H9 (cell line): ENCODE measurements at regions not wholly inside any gene's neighbourhood (a gene's known extent, or its start where the extent isn't known, plus 50 kb on each side); places are given as distances from the start of the nearest gene placed in this dataset.

Experiments used
- DNase-seq: peaks from one replicate; pipeline ENCODE4 v3.0.0-alpha.2; 2017
- H2AFZ ChIP-seq: one replicate; pipeline ENCODE4 v1.6.1; 2013; ENCODE audit warnings: mild to moderate bottlenecking, low read length, control low read depth, moderate library complexity
- H2AK5ac ChIP-seq: 2 replicates; pipeline ENCODE4 v1.6.1; 2013; ENCODE audit warnings: low read length, control low read depth, mixed read lengths; ENCODE audit not compliant: insufficient read length
- H2BK120ac ChIP-seq: one replicate; pipeline ENCODE4 v1.6.1; 2013; ENCODE audit warnings: low read depth, mild to moderate bottlenecking, low read length, control low read depth, inconsistent platforms; ENCODE audit not compliant: poor library complexity, severe bottlenecking
- H2BK12ac ChIP-seq: 2 replicates; pipeline ENCODE4 v1.6.1; 2013; ENCODE audit warnings: low read length, control low read depth, mixed read lengths, low read depth; ENCODE audit not compliant: insufficient read length
- H2BK15ac ChIP-seq: 2 replicates; pipeline ENCODE4 v1.6.1; 2013; ENCODE audit warnings: low read depth, low read length, control low read depth
- H2BK20ac ChIP-seq: one replicate; pipeline ENCODE4 v1.6.1; 2013; ENCODE audit warnings: low read depth, mild to moderate bottlenecking, low read length, control low read depth, inconsistent platforms; ENCODE audit not compliant: poor library complexity, severe bottlenecking
- H2BK5ac ChIP-seq: 2 replicates; pipeline ENCODE4 v1.6.1; 2013; ENCODE audit warnings: low read length, control low read depth, mixed read lengths; ENCODE audit not compliant: insufficient read length
- H3K14ac ChIP-seq: 2 replicates; pipeline ENCODE4 v1.6.1; 2013; ENCODE audit warnings: low read length, control low read depth; ENCODE audit not compliant: insufficient read depth
- H3K18ac ChIP-seq: 2 replicates; pipeline ENCODE4 v1.6.1; 2013; ENCODE audit warnings: low read depth, mild to moderate bottlenecking, mixed read lengths, low read length, control low read depth; ENCODE audit not compliant: insufficient read length
- H3K23ac ChIP-seq: 2 replicates; pipeline ENCODE4 v1.6.1; 2013; ENCODE audit warnings: low read length, control low read depth, mixed read lengths, low read depth; ENCODE audit not compliant: insufficient read length
- H3K23me2 ChIP-seq: 2 replicates; pipeline ENCODE4 v1.6.1; 2013; ENCODE audit warnings: low read depth, mild to moderate bottlenecking, mixed read lengths, low read length, control low read depth; ENCODE audit not compliant: insufficient read length, poor library complexity, severe bottlenecking
- H3K27ac ChIP-seq: 2 replicates; pipeline ENCODE4 v1.5.1; 2013; ENCODE audit warnings: low read length, control low read depth, mixed read lengths, low read depth; ENCODE audit not compliant: insufficient read length
- H3K27me3 ChIP-seq: 2 replicates; pipeline ENCODE4 v1.6.1; 2013; ENCODE audit warnings: low read length, control low read depth, inconsistent platforms; ENCODE audit not compliant: insufficient read depth
- H3K4ac ChIP-seq: 2 replicates; pipeline ENCODE4 v1.6.1; 2013; ENCODE audit warnings: low read depth, mild to moderate bottlenecking, control low read depth, inconsistent platforms, low read length, moderate library complexity
- H3K4me1 ChIP-seq: 2 replicates; pipeline ENCODE4 v1.6.1; 2013; ENCODE audit warnings: low read length, control low read depth, inconsistent platforms; ENCODE audit not compliant: insufficient read depth
- H3K4me2 ChIP-seq: 2 replicates; pipeline ENCODE4 v1.6.1; 2013; ENCODE audit warnings: low read length, control low read depth, mixed read lengths; ENCODE audit not compliant: insufficient read length, insufficient read depth
- H3K56ac ChIP-seq: 2 replicates; pipeline ENCODE4 v1.6.1; 2013; ENCODE audit warnings: low read depth, mild to moderate bottlenecking, mixed read lengths, low read length, control low read depth; ENCODE audit not compliant: insufficient read length
- H3K79me1 ChIP-seq: 2 replicates; pipeline ENCODE4 v1.6.1; 2013; ENCODE audit warnings: low read depth, mild to moderate bottlenecking, moderate library complexity, low read length, control low read depth, inconsistent platforms; ENCODE audit not compliant: insufficient read depth, poor library complexity, severe bottlenecking
- H3K79me2 ChIP-seq: 2 replicates; pipeline ENCODE4 v1.6.1; 2013; ENCODE audit warnings: low read length, control low read depth, inconsistent platforms; ENCODE audit not compliant: insufficient read depth
- H3K9ac ChIP-seq: 2 replicates; pipeline ENCODE4 v1.6.1; 2013; ENCODE audit warnings: low read length, control low read depth, mixed read lengths; ENCODE audit not compliant: insufficient read length; ENCODE audit errors: extremely low read depth
- H3K9me3 ChIP-seq: one replicate; pipeline ENCODE4 v1.6.1; 2013; ENCODE audit warnings: low read depth, low read length, inconsistent platforms; ENCODE audit not compliant: control insufficient read depth
- H3T11ph ChIP-seq: one replicate; pipeline ENCODE4 v1.6.1; 2013; ENCODE audit warnings: mild to moderate bottlenecking, low read length, control low read depth, inconsistent platforms
- H4K20me1 ChIP-seq: one replicate; pipeline ENCODE4 v1.6.1; 2013; ENCODE audit not compliant: control insufficient read depth, insufficient read length, insufficient read depth
- H4K5ac ChIP-seq: 2 replicates; pipeline ENCODE4 v1.6.1; 2013; ENCODE audit warnings: low read depth, mild to moderate bottlenecking, mixed read lengths, low read length, control low read depth; ENCODE audit not compliant: insufficient read length
- H4K8ac ChIP-seq: replicated peaks from 2 replicates; pipeline ENCODE4 v1.6.1; 2013; ENCODE audit warnings: low read length, control low read depth, mixed read lengths, low read depth; ENCODE audit not compliant: insufficient read length
- H4K91ac ChIP-seq: 2 replicates; pipeline ENCODE4 v1.6.1; 2013; ENCODE audit warnings: low read depth, mild to moderate bottlenecking, moderate library complexity, mixed read lengths, low read length, control low read depth; ENCODE audit not compliant: insufficient read length
- H3K27ac Mint-ChIP-seq, 3 experiments: 2 replicates in 2 of 3; 3 replicates in 1 of 3; pipeline ENCODE4 v1.8.0; 2020 to 2021; ENCODE audit warnings: mixed read lengths in 3 of 3, mild to moderate bottlenecking in 1 of 3, moderate library complexity in 1 of 3
- H3K27me3 Mint-ChIP-seq: 2 replicates; pipeline ENCODE4 v1.8.0; 2021; ENCODE audit warnings: low read depth, mild to moderate bottlenecking, moderate library complexity, mixed read lengths
- H3K36me3 Mint-ChIP-seq, 3 experiments: 2 replicates in 2 of 3; 3 replicates in 1 of 3; pipeline ENCODE4 v1.8.0; 2020 to 2021; ENCODE audit warnings: low read depth in 3 of 3, mixed read lengths in 3 of 3; ENCODE audit not compliant: insufficient read depth in 1 of 3
- H3K4me1 Mint-ChIP-seq, 2 experiments: 2 replicates each; pipeline ENCODE4 v1.8.0; 2020; ENCODE audit warnings: mixed read lengths in 2 of 2
- H3K4me3 Mint-ChIP-seq, 2 experiments: 2 replicates in 1 of 2; 3 replicates in 1 of 2; pipeline ENCODE4 v1.8.0; 2020 to 2021; ENCODE audit warnings: mild to moderate bottlenecking in 2 of 2, mixed read lengths in 2 of 2, moderate library complexity in 1 of 2
- H3K9me3 Mint-ChIP-seq, 2 experiments: 2 replicates in 1 of 2; 3 replicates in 1 of 2; pipeline ENCODE4 v1.8.0; 2020; ENCODE audit warnings: mild to moderate bottlenecking in 2 of 2, mixed read lengths in 2 of 2, moderate library complexity in 1 of 2
- WGBS: extraction: QIAGEN DNeasy Blood & Tissue Kit; methylation state at CpG from one replicate; pipeline ENCODE4 v1.1.7; 2013; ENCODE audit warnings: missing lambda C conversion rate, low lambda C conversion rate, mixed read lengths; ENCODE audit not compliant: insufficient read length; ENCODE audit errors: extremely low coverage; 5-methylcytosine and 5-hydroxymethylcytosine counted together
- TF ChIP-seq, protein P1 (sequence below): fragments of 200-600 bp; sonication (generic); conservative IDR thresholded peaks from 3 replicates; pipeline ENCODE4 v1.8.0; 2021; ENCODE audit warnings: antibody characterized with exemption, mild to moderate bottlenecking

DNA sequence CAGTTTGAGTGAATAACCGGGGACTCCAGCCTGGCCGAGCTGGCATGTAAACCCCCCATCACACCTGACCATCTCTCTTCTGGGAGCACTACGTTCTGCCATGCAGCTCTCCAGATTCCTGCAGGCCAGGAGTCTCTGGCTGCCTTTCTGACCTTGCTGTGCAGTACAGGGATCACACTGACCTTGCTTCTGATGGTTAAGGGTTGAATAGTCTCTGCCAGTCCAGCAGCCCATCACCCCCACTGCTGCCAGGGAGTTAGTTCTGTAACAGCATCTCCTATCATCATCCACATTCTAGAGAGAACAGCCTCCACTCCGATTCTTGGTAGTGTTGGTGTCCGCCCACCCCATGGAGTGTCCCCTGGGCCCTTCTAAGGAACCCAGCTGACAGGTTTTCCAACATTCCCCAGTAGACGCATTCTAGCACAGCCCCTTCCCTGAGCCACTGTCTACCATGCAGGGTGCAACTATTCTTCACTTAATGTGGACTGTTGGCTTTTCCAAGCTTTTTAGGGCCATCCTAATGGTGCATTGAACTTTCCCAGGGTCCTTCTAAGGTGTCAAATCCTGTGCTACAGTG is 109.8 kb downstream of the RIPK4 start:
- H4K20me1 ChIP-seq = no peaks in the 10 kb centered on the region
- no peak overlapping the region for H3K18ac ChIP-seq
- H3K23ac ChIP-seq = no peak overlapping the region
- H3K79me1 ChIP-seq = no peaks in the 10 kb centered on the region
- no peak overlapping the region for H4K5ac ChIP-seq
- no peak overlapping the region for H3K4ac ChIP-seq
- H2BK120ac ChIP-seq = no peak overlapping the region
- Mint-ChIP-seq H3K27me3 (peaks cover 3% of the 10 kb centered on the region; the same call in 1 of the 2 replicates), H3K36me3 (peaks cover 2 to 10% (median 4%) of the 10 kb centered on the region in 3 experiments; a peak in 3 of 7 replicates), H3K27ac (peak overlapping the region in 1 of 3 experiments; percentile 86; a peak in 3 of 7 replicates), H3K9me3 (peaks cover 7 to 9% of the 10 kb centered on the region in 2 experiments; a peak in 3 of 5 replicates), H3K4me1 (peaks cover 21 to 27% of the 10 kb centered on the region in 2 experiments), H3K4me3 (no peak overlapping the region)
- TF ChIP-seq, protein P1, sequence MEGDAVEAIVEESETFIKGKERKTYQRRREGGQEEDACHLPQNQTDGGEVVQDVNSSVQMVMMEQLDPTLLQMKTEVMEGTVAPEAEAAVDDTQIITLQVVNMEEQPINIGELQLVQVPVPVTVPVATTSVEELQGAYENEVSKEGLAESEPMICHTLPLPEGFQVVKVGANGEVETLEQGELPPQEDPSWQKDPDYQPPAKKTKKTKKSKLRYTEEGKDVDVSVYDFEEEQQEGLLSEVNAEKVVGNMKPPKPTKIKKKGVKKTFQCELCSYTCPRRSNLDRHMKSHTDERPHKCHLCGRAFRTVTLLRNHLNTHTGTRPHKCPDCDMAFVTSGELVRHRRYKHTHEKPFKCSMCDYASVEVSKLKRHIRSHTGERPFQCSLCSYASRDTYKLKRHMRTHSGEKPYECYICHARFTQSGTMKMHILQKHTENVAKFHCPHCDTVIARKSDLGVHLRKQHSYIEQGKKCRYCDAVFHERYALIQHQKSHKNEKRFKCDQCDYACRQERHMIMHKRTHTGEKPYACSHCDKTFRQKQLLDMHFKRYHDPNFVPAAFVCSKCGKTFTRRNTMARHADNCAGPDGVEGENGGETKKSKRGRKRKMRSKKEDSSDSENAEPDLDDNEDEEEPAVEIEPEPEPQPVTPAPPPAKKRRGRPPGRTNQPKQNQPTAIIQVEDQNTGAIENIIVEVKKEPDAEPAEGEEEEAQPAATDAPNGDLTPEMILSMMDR = no peak
- no peaks in the 10 kb centered on the region for H3K79me2 ChIP-seq
- no peaks in the 10 kb centered on the region; the same call in 1 of the 2 replicates for H3K4me1 ChIP-seq
- H2BK15ac ChIP-seq = no peak overlapping the region
- no peak overlapping the region for H2BK12ac ChIP-seq
- no peak overlapping the region for H4K91ac ChIP-seq
- H2AK5ac ChIP-seq = no peak overlapping the region
- H2BK5ac ChIP-seq = no peak overlapping the region
- H2BK20ac ChIP-seq = no peak overlapping the region
- no peak overlapping the region for H2AFZ ChIP-seq
- WGBS = no CpG with 5 or more reads among the region's 6 CpGs
- no peak overlapping the region for H3K4me2 ChIP-seq
- H3K23me2 ChIP-seq = no peaks in the 10 kb centered on the region
- H4K8ac ChIP-seq = no peak overlapping the region
- no peak overlapping the region for H3K9ac ChIP-seq
- H3K9me3 ChIP-seq = no peaks in the 10 kb centered on the region
- no peak overlapping the region for H3T11ph ChIP-seq
- H3K27ac ChIP-seq = no peak overlapping the region
- no peak overlapping the region for H3K56ac ChIP-seq
- no peak for DNase-seq
- no peak overlapping the region for H3K14ac ChIP-seq
- H3K27me3 ChIP-seq = no peaks in the 10 kb centered on the region
